NCI-H2196 (cell line): ENCODE measurements at regions not wholly inside any gene's neighbourhood (a gene's known extent, or its start where the extent isn't known, plus 50 kb on each side); places are given as distances from the start of the nearest gene placed in this dataset.
"Not testable (repeated sequence)": the region's sequence is repeated elsewhere in the genome, so short reads cannot be mapped to it uniquely, and the experiment has no call there.

Experiments used
- DNase-seq: peaks from one replicate; lab custom pipeline; 2025; ENCODE audit not compliant: unreplicated experiment; lab: John Stamatoyannopoulos, UW

GRCh38 chr18:10114717-10115463 lies 201.1 kb downstream of the VAPA start:
- DNase-seq, result no peak

- no peak for DNase-seq
These were observed 202.8 kb downstream of the VAPA start for GRCh38 chr18:10116574-10116973.

- no peak for DNase-seq
These were observed 205.7 kb downstream of the VAPA start for GRCh38 chr18:10119528-10119927.

- no peak for DNase-seq
These were observed 206.2 kb downstream of the VAPA start for GRCh38 chr18:10119991-10120390.

- no peak for DNase-seq
These were observed 206.8 kb downstream of the VAPA start for GRCh38 chr18:10120622-10121021.

GRCh38 chr18:10121028-10121427 lies 207.2 kb downstream of the VAPA start:
- no peak for DNase-seq

- DNase-seq, result peak; percentile 88
These were observed 208.1 kb downstream of the VAPA start for GRCh38 chr18:10121786-10122515.

GRCh38 chr18:10122988-10123950 lies 209.5 kb downstream of the VAPA start:
- DNase-seq, result no peak

GRCh38 chr18:10124071-10124470 lies 210.3 kb downstream of the VAPA start:
- DNase-seq, result no peak

GRCh38 chr18:10124557-10124956 lies 210.7 kb downstream of the VAPA start:
- DNase-seq, result no peak

- DNase-seq, result no peak
These were observed 211.2 kb downstream of the VAPA start for GRCh38 chr18:10124967-10125366.

- no peak for DNase-seq
These were observed 213.9 kb downstream of the VAPA start for GRCh38 chr18:10127729-10128128.

- no peak for DNase-seq
These were observed 215.2 kb downstream of the VAPA start for GRCh38 chr18:10128921-10129501.

GRCh38 chr18:10130606-10131005 lies 216.8 kb downstream of the VAPA start:
- no peak for DNase-seq

- no peak for DNase-seq
These were observed 217.3 kb downstream of the VAPA start for GRCh38 chr18:10131081-10131459.

- no peak for DNase-seq
These were observed 217.9 kb downstream of the VAPA start for GRCh38 chr18:10131460-10132395.

GRCh38 chr18:10133516-10133915 lies 219.7 kb downstream of the VAPA start:
- DNase-seq, result no peak

- DNase-seq, result no peak
These were observed 220.4 kb downstream of the VAPA start for GRCh38 chr18:10134204-10134603.

GRCh38 chr18:10134749-10135148 lies 220.9 kb downstream of the VAPA start:
- not testable (repeated sequence) for DNase-seq
